Stomach (tissue), 8 donors: ENCODE measurements at regions not wholly inside any gene's neighbourhood (a gene's known extent, or its start where the extent isn't known, plus 50 kb on each side); places are given as distances from the start of the nearest gene placed in this dataset.

Source experiments
- DNase-seq, 2 donors: peaks; one replicate each; pipeline versions ENCODE4 v3.0.0 to v3.0.0-alpha.2; 2013 to 2019
- H3K27ac ChIP-seq, 5 donors: fragments of 200-600 bp in 4 of 5; sonication (generic) in 4 of 5; one replicate each; pipeline ENCODE4 v1.5.1; 2013 to 2019; ENCODE audit warnings: mild to moderate bottlenecking in 1 of 5, moderate library complexity in 1 of 5
- H3K27me3 ChIP-seq, 3 donors: fragments of 200-600 bp; sonication (generic); one replicate each; pipeline ENCODE4 v1.5.1; 2017 to 2019; ENCODE audit warnings: mixed run types in 1 of 3
- H3K36me3 ChIP-seq, 4 donors: fragments of 200-600 bp; sonication (generic); 1 replicate in 3 of 4; 2 replicates in 1 of 4; pipeline ENCODE4 v1.5.1; 2016 to 2019
- H3K4me1 ChIP-seq, 4 donors: fragments of 200-600 bp; sonication (generic); one replicate each; pipeline ENCODE4 v1.5.1; 2016 to 2019
- H3K4me3 ChIP-seq, 4 donors: fragments of 200-600 bp; sonication (generic) in 3 of 4; one replicate each; pipeline ENCODE4 v1.5.1; 2016 to 2019; ENCODE audit warnings: mild to moderate bottlenecking in 1 of 4
- H3K9me3 ChIP-seq, 4 donors: fragments of 200-600 bp; sonication (generic); one replicate each; pipeline ENCODE4 v1.5.1; 2016 to 2019
- EP300 ChIP-seq: sonication (generic); formaldehyde crosslinking; IDR thresholded peaks from one replicate; pipeline ENCODE4 v1.6.1; 2017; ENCODE audit warnings: antibody characterized with exemption
- POLR2A ChIP-seq, 4 donors: fragments of 450-650 bp; IDR thresholded peaks; one replicate each; pipeline ENCODE4 v1.6.1; 2016; ENCODE audit warnings: antibody characterized with exemption in 4 of 4, control low read depth in 2 of 4, mild to moderate bottlenecking in 1 of 4, moderate library complexity in 1 of 4
- POLR2AphosphoS5 ChIP-seq, 3 donors: sonication (generic); formaldehyde crosslinking; IDR thresholded peaks; one replicate each; pipeline ENCODE4 v1.6.1; 2016; ENCODE audit warnings: antibody characterized with exemption in 3 of 3
- WGBS, 5 donors: extraction: QIAGEN DNeasy Blood & Tissue Kit in 3 of 5; methylation state at CpG; one replicate each; pipeline versions ENCODE4 v1.1.5 to v1.1.7; 2013 to 2018; 5-methylcytosine and 5-hydroxymethylcytosine counted together
- intact Hi-C: fragments of 100-400 bp; cut with DNase I; formaldehyde crosslinking; loops from one replicate; pipeline ENCODE4 v1.15.1; 2023; ENCODE audit warnings: low total_unique reads
- TF ChIP-seq, protein P1 (sequence below), 7 experiments: fragments of 450-650 bp in 4 of 7; fragments of 200-600 bp in 3 of 7; sonication (generic) in 3 of 7; IDR thresholded peaks; one replicate each; pipeline ENCODE4 v1.5.1; 2016 to 2019; ENCODE audit warnings: antibody characterized with exemption in 7 of 7, control low read depth in 2 of 7, mild to moderate bottlenecking in 1 of 7
- donor health status: healthy with polysubstance abuse.
- donor health status: Bipolar disorder and iron deficiency.
- donor health status: healthy.

DNA sequence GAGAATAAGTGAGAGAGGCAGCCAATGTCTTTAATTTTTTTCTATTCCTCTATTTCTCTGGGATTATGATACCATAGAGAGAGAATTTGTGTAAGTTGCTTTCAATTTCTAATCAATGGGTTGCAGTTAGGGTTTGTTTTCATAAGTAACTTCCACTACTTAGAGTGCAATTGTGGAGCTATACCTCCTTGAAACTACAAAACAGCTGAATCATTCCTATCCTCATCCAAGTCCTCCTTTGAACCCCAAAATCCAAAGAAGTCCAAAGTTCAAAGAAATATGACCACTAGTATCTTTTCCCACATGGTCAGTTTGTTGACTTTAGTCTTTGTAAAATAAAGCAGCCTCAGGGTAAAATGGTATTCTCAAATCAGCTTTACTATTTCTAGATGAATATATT lies 1085.4 kb upstream of the INTU start:
- no peaks in the 10 kb centered on the region for H3K27me3 ChIP-seq
- H3K36me3 ChIP-seq = no peaks in the 10 kb centered on the region
- intact Hi-C loops = no loop called here
- no peaks in the 10 kb centered on the region for H3K9me3 ChIP-seq
- no peak overlapping the region for H3K4me3 ChIP-seq
- TF ChIP-seq, protein P1, sequence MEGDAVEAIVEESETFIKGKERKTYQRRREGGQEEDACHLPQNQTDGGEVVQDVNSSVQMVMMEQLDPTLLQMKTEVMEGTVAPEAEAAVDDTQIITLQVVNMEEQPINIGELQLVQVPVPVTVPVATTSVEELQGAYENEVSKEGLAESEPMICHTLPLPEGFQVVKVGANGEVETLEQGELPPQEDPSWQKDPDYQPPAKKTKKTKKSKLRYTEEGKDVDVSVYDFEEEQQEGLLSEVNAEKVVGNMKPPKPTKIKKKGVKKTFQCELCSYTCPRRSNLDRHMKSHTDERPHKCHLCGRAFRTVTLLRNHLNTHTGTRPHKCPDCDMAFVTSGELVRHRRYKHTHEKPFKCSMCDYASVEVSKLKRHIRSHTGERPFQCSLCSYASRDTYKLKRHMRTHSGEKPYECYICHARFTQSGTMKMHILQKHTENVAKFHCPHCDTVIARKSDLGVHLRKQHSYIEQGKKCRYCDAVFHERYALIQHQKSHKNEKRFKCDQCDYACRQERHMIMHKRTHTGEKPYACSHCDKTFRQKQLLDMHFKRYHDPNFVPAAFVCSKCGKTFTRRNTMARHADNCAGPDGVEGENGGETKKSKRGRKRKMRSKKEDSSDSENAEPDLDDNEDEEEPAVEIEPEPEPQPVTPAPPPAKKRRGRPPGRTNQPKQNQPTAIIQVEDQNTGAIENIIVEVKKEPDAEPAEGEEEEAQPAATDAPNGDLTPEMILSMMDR (IDR thresholded peaks at IDR 0.05) = no peak
- no peak for TF ChIP-seq POLR2A (IDR thresholded peaks at IDR 0.05)
- no peak for TF ChIP-seq EP300
- TF ChIP-seq POLR2AphosphoS5 (IDR thresholded peaks at IDR 0.05) = no peak
- H3K4me1 ChIP-seq = no peaks in the 10 kb centered on the region
- no peak for DNase-seq
- no peak overlapping the region for H3K27ac ChIP-seq

DNA sequence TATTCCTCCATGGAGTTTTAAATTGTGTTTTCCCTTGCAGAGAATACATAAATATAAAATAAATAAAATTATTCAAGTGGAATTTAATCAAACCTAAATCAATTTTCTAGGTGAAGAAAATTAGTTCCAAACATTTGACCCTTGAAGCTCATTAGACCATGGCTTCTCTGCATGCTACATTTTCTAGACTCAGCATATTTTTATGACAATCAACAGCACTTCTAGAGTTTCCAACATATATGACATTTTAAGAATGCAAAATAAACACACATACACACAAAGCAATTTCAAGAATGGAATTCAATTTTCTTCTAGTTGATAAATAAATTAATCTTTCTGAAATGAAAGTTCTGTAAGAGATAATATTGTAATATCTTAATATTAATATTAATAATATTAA lies 1083.9 kb upstream of the INTU start:
- Histone ChIP-seq H3K36me3 (no peaks in the 10 kb centered on the region), H3K4me3 (no peak overlapping the region), H3K27ac (no peak overlapping the region), H3K9me3 (no peaks in the 10 kb centered on the region), H3K27me3 (no peaks in the 10 kb centered on the region), H3K4me1 (no peaks in the 10 kb centered on the region)
- TF ChIP-seq POLR2A (IDR thresholded peaks at IDR 0.05) (no peak), POLR2AphosphoS5 (IDR thresholded peaks at IDR 0.05) (no peak), EP300 (no peak)
- TF ChIP-seq, protein P1 (IDR thresholded peaks at IDR 0.05) = no peak
- intact Hi-C loops = no loop called here
- no peak for DNase-seq

DNA sequence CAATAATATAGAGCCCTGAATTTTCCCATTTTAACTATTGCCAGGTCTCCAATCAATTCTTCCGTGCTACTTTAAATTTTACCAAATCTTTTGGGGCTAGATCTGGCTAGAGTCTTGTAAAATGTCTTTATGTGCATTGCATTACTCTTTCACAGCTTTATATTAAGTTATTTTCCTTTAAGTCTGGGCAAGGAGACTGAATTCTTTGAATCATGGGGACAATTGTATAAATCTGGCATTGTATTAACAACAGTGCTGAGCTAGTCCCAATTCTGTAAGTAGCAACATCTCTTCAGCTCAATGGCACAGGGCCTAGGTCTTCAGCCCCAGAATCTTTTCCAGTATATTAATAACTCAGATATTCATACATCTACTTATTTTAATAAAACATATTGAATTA lies 1080.4 kb upstream of the INTU start:
- H3K9me3 ChIP-seq = peaks cover 0 to 8% (median 0%) of the 10 kb centered on the region in 4 donors
- 40 to 89% (median 49%) methylated on average over 1 of the region's 1 CpG for WGBS, 5 donors
- no peaks in the 10 kb centered on the region for H3K36me3 ChIP-seq
- intact Hi-C loops = no loop called here
- no peak overlapping the region for H3K27ac ChIP-seq
- no peaks in the 10 kb centered on the region for H3K27me3 ChIP-seq
- TF ChIP-seq POLR2AphosphoS5 (IDR thresholded peaks at IDR 0.05) (no peak), EP300 (no peak), POLR2A (IDR thresholded peaks at IDR 0.05) (no peak)
- TF ChIP-seq, protein P1 (IDR thresholded peaks at IDR 0.05) = no peak
- no peak for DNase-seq
- no peaks in the 10 kb centered on the region for H3K4me1 ChIP-seq
- H3K4me3 ChIP-seq = no peak overlapping the region

GRCh38 chr4:126553248-126553647 lies 1079.5 kb upstream of the INTU start:
- intact Hi-C loops = no loop called here
- Histone ChIP-seq H3K9me3 (peaks cover 0 to 11% (median 0%) of the 10 kb centered on the region in 4 donors), H3K27me3 (no peaks in the 10 kb centered on the region), H3K4me3 (no peak overlapping the region), H3K4me1 (no peaks in the 10 kb centered on the region), H3K27ac (no peak overlapping the region), H3K36me3 (no peaks in the 10 kb centered on the region)
- TF ChIP-seq POLR2A (IDR thresholded peaks at IDR 0.05) (no peak), POLR2AphosphoS5 (IDR thresholded peaks at IDR 0.05) (no peak), EP300 (no peak)
- TF ChIP-seq, protein P1 (IDR thresholded peaks at IDR 0.05) = no peak
- WGBS, 5 donors = 55 to 72% (median 60%) methylated on average over 2 of the region's 2 CpGs
- DNase-seq = no peak
